Testis (tissue), 2 donors: ENCODE measurements at regions not wholly inside any gene's neighbourhood (a gene's known extent, or its start where the extent isn't known, plus 50 kb on each side); places are given as distances from the start of the nearest gene placed in this dataset.

Experiments
- DNase-seq: peaks from one replicate; pipeline ENCODE4 v3.0.0-alpha.2; 2019
- H3K27ac ChIP-seq, 2 donors: fragments of 200-600 bp; sonication (generic); one replicate each; pipeline ENCODE4 v1.5.1; 2019
- H3K27me3 ChIP-seq: fragments of 200-600 bp; sonication (generic); one replicate; pipeline ENCODE4 v1.5.1; 2019
- H3K36me3 ChIP-seq: fragments of 200-600 bp; sonication (generic); one replicate; pipeline ENCODE4 v1.5.1; 2017; ENCODE audit warnings: low read depth; ENCODE audit errors: missing control alignments
- H3K4me1 ChIP-seq: fragments of 200-600 bp; sonication (generic); one replicate; pipeline ENCODE4 v1.5.1; 2019
- H3K4me3 ChIP-seq, 2 donors: fragments of 200-600 bp; sonication (generic); one replicate each; pipeline ENCODE4 v1.5.1; 2017 to 2019
- H3K9me3 ChIP-seq: fragments of 200-600 bp; sonication (generic); one replicate; pipeline ENCODE4 v1.5.1; 2017
- CTCF ChIP-seq, 3 experiments: fragments of 450-650 bp in 2 of 3; fragments of 200-600 bp in 1 of 3; sonication (generic) in 1 of 3; IDR thresholded peaks; one replicate each; pipeline ENCODE4 v1.5.1; 2016 to 2019; ENCODE audit warnings: antibody characterized with exemption in 3 of 3, mild to moderate bottlenecking in 2 of 3, moderate library complexity in 1 of 3
- POLR2A ChIP-seq: fragments of 450-650 bp; IDR thresholded peaks from one replicate; pipeline ENCODE4 v1.6.1; 2017; ENCODE audit warnings: antibody characterized with exemption, mild to moderate bottlenecking, moderate library complexity
- WGBS, 2 donors: methylation state at CpG; one replicate each; pipeline ENCODE4 v1.1.5; 2018; 5-methylcytosine and 5-hydroxymethylcytosine counted together
- intact Hi-C: fragments of 100-400 bp; cut with DNase I; formaldehyde crosslinking; loops from one replicate; pipeline ENCODE4 v1.15.1; 2023; ENCODE audit warnings: low total_unique reads

GRCh38 chr1:201718346-201719202 is 110.4 kb upstream of the IPO9 start:
- WGBS, 2 donors: 65 to 88% methylated on average over 20 to 36 of the region's 36 CpGs
- Histone ChIP-seq H3K27ac (no peak overlapping the region), H3K27me3 (no peaks in the 10 kb centered on the region), H3K4me3 (peak overlapping the region; percentile 18 to 38), H3K4me1 (peaks cover 30% of the 10 kb centered on the region), H3K9me3 (no peaks in the 10 kb centered on the region), H3K36me3 (no peaks in the 10 kb centered on the region)
- DNase-seq: no peak
- intact Hi-C loops: no loop called here
- TF ChIP-seq POLR2A (no peak), CTCF (IDR thresholded peaks at IDR 0.05) (no peak)

GRCh38 chr1:201719812-201720521 is 109.0 kb upstream of the IPO9 start:
- intact Hi-C loops: no loop called here
- H3K27me3 ChIP-seq: no peaks in the 10 kb centered on the region
- no peak overlapping the region for H3K4me3 ChIP-seq
- no peaks in the 10 kb centered on the region for H3K9me3 ChIP-seq
- DNase-seq: peak; percentile 70
- H3K27ac ChIP-seq: peak overlapping the region in 1 of 2 donors; percentile 50
- H3K36me3 ChIP-seq: no peaks in the 10 kb centered on the region
- 59 to 84% methylated on average over 5 to 9 of the region's 9 CpGs for WGBS, 2 donors
- TF ChIP-seq POLR2A: no peak
- TF ChIP-seq CTCF (IDR thresholded peaks at IDR 0.05): no peak
- peaks cover 19% of the 10 kb centered on the region for H3K4me1 ChIP-seq

GRCh38 chr1:201720522-201720844 is 108.5 kb upstream of the IPO9 start:
- Histone ChIP-seq H3K36me3 (no peaks in the 10 kb centered on the region), H3K27ac (no peak overlapping the region), H3K9me3 (no peaks in the 10 kb centered on the region), H3K27me3 (no peaks in the 10 kb centered on the region), H3K4me1 (peaks cover 17% of the 10 kb centered on the region), H3K4me3 (no peak overlapping the region)
- no peak for DNase-seq
- intact Hi-C loops: no loop called here
- WGBS, 2 donors: 72 to 89% methylated on average over 3 of the region's 3 CpGs
- TF ChIP-seq POLR2A (no peak), CTCF (IDR thresholded peaks at IDR 0.05) (no peak)

GRCh38 chr1:201721082-201722049 is 107.6 kb upstream of the IPO9 start:
- H3K9me3 ChIP-seq: no peaks in the 10 kb centered on the region
- H3K4me1 ChIP-seq: peaks cover 11% of the 10 kb centered on the region
- no peak overlapping the region for H3K4me3 ChIP-seq
- H3K27ac ChIP-seq: no peak overlapping the region
- no peaks in the 10 kb centered on the region for H3K36me3 ChIP-seq
- intact Hi-C loops: no loop called here
- no peaks in the 10 kb centered on the region for H3K27me3 ChIP-seq
- TF ChIP-seq POLR2A (no peak), CTCF (IDR thresholded peaks at IDR 0.05) (no peak)
- WGBS, 2 donors: 79 to 81% methylated on average over 13 of the region's 13 CpGs
- DNase-seq: no peak
